Prostate gland (tissue), 2 donors: ENCODE measurements at regions not wholly inside any gene's neighbourhood (a gene's known extent, or its start where the extent isn't known, plus 50 kb on each side); places are given as distances from the start of the nearest gene placed in this dataset.

Source experiments
- DNase-seq: peaks from one replicate; pipeline ENCODE4 v3.0.0-alpha.2; 2019; ENCODE audit warnings: low spot score
- H3K27ac ChIP-seq, 2 donors: fragments of 200-600 bp; sonication (generic); 2 replicates each; pipeline ENCODE4 v1.5.1; 2017 to 2019
- H3K27me3 ChIP-seq: fragments of 200-600 bp; sonication (generic); replicated peaks from 2 replicates; pipeline ENCODE4 v1.5.1; 2019; ENCODE audit not compliant: insufficient read depth
- H3K36me3 ChIP-seq, 2 donors: fragments of 200-600 bp; sonication (generic); 1 replicate in 1 of 2; 2 replicates in 1 of 2; pipeline versions ENCODE4 v1.5.1 to v1.8.1; 2017 to 2019
- H3K4me1 ChIP-seq: fragments of 200-600 bp; sonication (generic); replicated peaks from 2 replicates; pipeline ENCODE4 v1.5.1; 2019
- H3K4me3 ChIP-seq, 2 donors: fragments of 200-600 bp; sonication (generic); 2 replicates each; pipeline ENCODE4 v1.5.1; 2017 to 2019
- H3K9me3 ChIP-seq: fragments of 200-600 bp; sonication (generic); 2 replicates; pipeline ENCODE4 v1.5.1; 2017
- CTCF ChIP-seq, 4 experiments: fragments of 200-600 bp in 2 of 4; fragments of 450-650 bp in 2 of 4; sonication (generic) in 2 of 4; IDR thresholded peaks; 1 replicate in 3 of 4; 2 replicates in 1 of 4; pipeline ENCODE4 v1.5.1; 2016 to 2019; ENCODE audit warnings: antibody characterized with exemption in 4 of 4, mild to moderate bottlenecking in 2 of 4, moderate library complexity in 2 of 4
- POLR2A ChIP-seq: fragments of 450-650 bp; IDR thresholded peaks from one replicate; pipeline ENCODE4 v1.6.1; 2016; ENCODE audit warnings: antibody characterized with exemption, mild to moderate bottlenecking
- POLR2AphosphoS5 ChIP-seq: sonication (generic); formaldehyde crosslinking; IDR thresholded peaks from one replicate; pipeline ENCODE4 v1.6.1; 2017; ENCODE audit warnings: antibody characterized with exemption
- WGBS: methylation state at CpG from one replicate; pipeline ENCODE4 v1.1.5; 2018; 5-methylcytosine and 5-hydroxymethylcytosine counted together
- intact Hi-C: fragments of 100-400 bp; cut with DNase I; formaldehyde crosslinking; loops from one replicate; pipeline ENCODE4 v1.14.2; 2022

DNA sequence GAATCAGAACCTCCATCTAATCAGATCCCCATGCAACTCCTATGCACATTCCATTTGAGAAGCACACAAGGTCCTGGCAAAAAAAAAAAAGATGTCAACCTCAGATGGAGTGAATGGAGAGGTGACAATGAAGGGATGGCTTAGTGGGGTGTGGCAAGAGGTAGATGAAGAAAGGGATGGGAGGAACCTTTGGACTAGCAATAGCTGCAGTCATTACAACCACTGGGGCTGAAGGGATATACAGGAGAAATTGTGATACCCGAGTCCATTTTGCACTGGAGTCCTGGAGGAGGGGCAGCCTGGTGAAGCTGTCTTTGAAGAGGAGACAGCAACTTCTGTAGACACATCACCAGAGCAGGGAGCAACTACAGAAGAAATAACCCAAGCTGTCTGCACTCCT is 219.6 kb downstream of the ENC1 start:
- intact Hi-C loops: no loop called here
- 88% methylated on average over 1 of the region's 1 CpG for WGBS
- Histone ChIP-seq H3K4me3 (no peak overlapping the region), H3K27me3 (no peaks in the 10 kb centered on the region), H3K36me3 (no peaks in the 10 kb centered on the region), H3K27ac (no peak overlapping the region), H3K4me1 (no peaks in the 10 kb centered on the region), H3K9me3 (no peaks in the 10 kb centered on the region)
- no peak for DNase-seq
- TF ChIP-seq POLR2AphosphoS5 (no peak), CTCF (IDR thresholded peaks at IDR 0.05) (no peak), POLR2A (no peak)

DNA sequence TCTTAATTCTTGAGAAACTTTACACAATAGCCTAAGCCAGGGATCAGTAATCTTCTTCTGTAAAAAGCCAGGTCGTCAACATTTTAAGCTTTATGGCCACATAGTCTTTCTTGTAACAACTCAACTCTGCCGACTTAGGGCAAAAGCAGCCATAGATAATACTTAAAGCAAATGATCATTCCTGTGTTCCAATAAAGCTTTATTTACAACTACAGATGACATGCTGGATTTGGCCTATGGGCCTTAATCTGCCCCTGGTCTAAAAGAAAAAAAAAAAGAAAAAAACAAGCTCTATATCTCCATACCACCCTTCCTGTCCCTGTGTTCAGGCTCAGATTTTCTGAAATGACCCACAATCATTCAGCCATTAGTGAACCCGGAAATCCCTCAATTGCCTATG is 220.3 kb downstream of the ENC1 start:
- no peak for DNase-seq
- TF ChIP-seq CTCF (IDR thresholded peaks at IDR 0.05) (no peak), POLR2AphosphoS5 (no peak)
- no peaks in the 10 kb centered on the region for H3K36me3 ChIP-seq
- H3K4me3 ChIP-seq: no peak overlapping the region
- H3K27ac ChIP-seq: no peak overlapping the region
- H3K27me3 ChIP-seq: no peaks in the 10 kb centered on the region
- H3K9me3 ChIP-seq: no peaks in the 10 kb centered on the region
- no peaks in the 10 kb centered on the region for H3K4me1 ChIP-seq
- 89% methylated on average over 3 of the region's 3 CpGs for WGBS
- intact Hi-C loops: no loop called here

GRCh38 chr5:74419468-74419867 is 221.1 kb downstream of the ENC1 start:
- H3K36me3 ChIP-seq: no peaks in the 10 kb centered on the region
- WGBS: 80% methylated on average over 4 of the region's 4 CpGs
- no peaks in the 10 kb centered on the region for H3K4me1 ChIP-seq
- intact Hi-C loops: no loop called here
- no peak for DNase-seq
- no peak for TF ChIP-seq CTCF (IDR thresholded peaks at IDR 0.05)
- TF ChIP-seq POLR2AphosphoS5: no peak
- TF ChIP-seq POLR2A: no peak
- no peak overlapping the region for H3K4me3 ChIP-seq
- no peaks in the 10 kb centered on the region for H3K9me3 ChIP-seq
- H3K27me3 ChIP-seq: no peaks in the 10 kb centered on the region
- no peak overlapping the region for H3K27ac ChIP-seq

- 47% methylated on average over 2 of the region's 2 CpGs for WGBS
- no peak overlapping the region for H3K4me3 ChIP-seq
- H3K27ac ChIP-seq: no peak overlapping the region
- H3K27me3 ChIP-seq: no peaks in the 10 kb centered on the region
- intact Hi-C loops: no loop called here
- no peak for DNase-seq
- TF ChIP-seq CTCF (IDR thresholded peaks at IDR 0.05): no peak
- peak; percentile 7 for TF ChIP-seq POLR2AphosphoS5
- no peaks in the 10 kb centered on the region for H3K4me1 ChIP-seq
- no peaks in the 10 kb centered on the region for H3K36me3 ChIP-seq
- no peaks in the 10 kb centered on the region for H3K9me3 ChIP-seq
Measured at GRCh38 chr5:74418709-74419108, 221.8 kb downstream of the ENC1 start.

- TF ChIP-seq CTCF (IDR thresholded peaks at IDR 0.05): no peak
- no peak for TF ChIP-seq POLR2AphosphoS5
- TF ChIP-seq POLR2A: no peak
- Histone ChIP-seq H3K27ac (no peak overlapping the region), H3K9me3 (no peaks in the 10 kb centered on the region), H3K36me3 (no peaks in the 10 kb centered on the region), H3K4me1 (no peaks in the 10 kb centered on the region), H3K4me3 (no peak overlapping the region), H3K27me3 (no peaks in the 10 kb centered on the region)
- no peak for DNase-seq
- intact Hi-C loops: no loop called here
- whole genome bisulfite sequencing: 77% methylated on average over 1 of the region's 1 CpG
Measured at GRCh38 chr5:74418261-74418660, 222.3 kb downstream of the ENC1 start.
